Bronchial epithelial cell (primary cell): ENCODE measurements at regions not wholly inside any gene's neighbourhood (a gene's known extent, or its start where the extent isn't known, plus 50 kb on each side); places are given as distances from the start of the nearest gene placed in this dataset.
"Not testable (repeated sequence)": the region's sequence is repeated elsewhere in the genome, so short reads cannot be mapped to it uniquely, and the experiment has no call there.

Experiments used
- DNase-seq: peaks from one replicate; pipeline ENCODE4 v3.0.0-alpha.2; 2010; ENCODE audit warnings: low read depth
- FAIRE-seq: peaks from 2 replicates; lab custom pipeline; 2011; peaks lifted over from hg19 to GRCh38; lab: Jason Lieb, UNC
- H3K27me3 ChIP-seq: 2 replicates; pipeline ENCODE4 v1.5.1; 2011; ENCODE audit warnings: low read length; ENCODE audit not compliant: control insufficient read depth, insufficient read depth
- H3K36me3 ChIP-seq: 2 replicates; pipeline ENCODE4 v1.5.1; 2011; ENCODE audit warnings: low read length; ENCODE audit not compliant: control insufficient read depth, insufficient read depth
- H3K4me3 ChIP-seq: 2 replicates; pipeline ENCODE4 v1.5.1; 2011; ENCODE audit warnings: mild to moderate bottlenecking, low read depth, low read length, control low read depth
- TF ChIP-seq, protein P1 (sequence below): IDR thresholded peaks from 2 replicates; pipeline ENCODE4 v1.5.1; 2011; ENCODE audit warnings: mild to moderate bottlenecking, moderate library complexity, low read length, control low read depth, inconsistent platforms; ENCODE audit not compliant: insufficient read depth, severe bottlenecking

DNA sequence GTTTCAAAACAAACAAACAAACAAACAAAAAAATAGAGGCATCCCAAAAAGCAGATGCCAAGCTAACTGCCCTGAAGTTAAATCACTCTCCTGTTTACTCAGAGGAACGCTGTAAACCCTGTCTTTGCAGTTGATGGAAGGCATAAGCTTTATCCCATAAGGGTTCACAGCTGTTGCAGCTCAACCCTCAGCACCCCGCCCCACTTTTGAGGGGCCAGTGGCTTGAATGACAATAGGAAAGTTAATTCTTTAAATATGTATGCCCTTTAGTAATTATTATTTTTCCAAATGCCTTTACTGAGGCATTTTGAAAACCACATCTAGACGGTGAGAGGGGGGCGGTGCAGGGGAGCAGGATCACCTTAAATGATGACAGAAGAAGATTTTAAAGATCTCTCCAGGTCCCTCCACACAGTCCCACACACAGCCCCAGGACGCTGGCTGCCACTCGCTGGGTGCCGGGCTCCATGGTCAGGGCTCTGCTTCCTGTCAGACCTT, 272.1 kb downstream of the FAM43A start:
- no peak for FAIRE-seq
- TF ChIP-seq, protein P1, sequence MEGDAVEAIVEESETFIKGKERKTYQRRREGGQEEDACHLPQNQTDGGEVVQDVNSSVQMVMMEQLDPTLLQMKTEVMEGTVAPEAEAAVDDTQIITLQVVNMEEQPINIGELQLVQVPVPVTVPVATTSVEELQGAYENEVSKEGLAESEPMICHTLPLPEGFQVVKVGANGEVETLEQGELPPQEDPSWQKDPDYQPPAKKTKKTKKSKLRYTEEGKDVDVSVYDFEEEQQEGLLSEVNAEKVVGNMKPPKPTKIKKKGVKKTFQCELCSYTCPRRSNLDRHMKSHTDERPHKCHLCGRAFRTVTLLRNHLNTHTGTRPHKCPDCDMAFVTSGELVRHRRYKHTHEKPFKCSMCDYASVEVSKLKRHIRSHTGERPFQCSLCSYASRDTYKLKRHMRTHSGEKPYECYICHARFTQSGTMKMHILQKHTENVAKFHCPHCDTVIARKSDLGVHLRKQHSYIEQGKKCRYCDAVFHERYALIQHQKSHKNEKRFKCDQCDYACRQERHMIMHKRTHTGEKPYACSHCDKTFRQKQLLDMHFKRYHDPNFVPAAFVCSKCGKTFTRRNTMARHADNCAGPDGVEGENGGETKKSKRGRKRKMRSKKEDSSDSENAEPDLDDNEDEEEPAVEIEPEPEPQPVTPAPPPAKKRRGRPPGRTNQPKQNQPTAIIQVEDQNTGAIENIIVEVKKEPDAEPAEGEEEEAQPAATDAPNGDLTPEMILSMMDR: no peak
- no peak for DNase-seq
- Histone ChIP-seq H3K4me3 (no peak overlapping the region), H3K36me3 (no peaks in the 10 kb centered on the region), H3K27me3 (peaks cover 4% of the 10 kb centered on the region)

GRCh38 chr3:194959217-194959616, 273.5 kb downstream of the FAM43A start:
- Histone ChIP-seq H3K36me3 (no peaks in the 10 kb centered on the region), H3K27me3 (peaks cover 2% of the 10 kb centered on the region), H3K4me3 (no peak overlapping the region)
- DNase-seq (no peak), FAIRE-seq (no peak)
- TF ChIP-seq, protein P1: no peak

DNA sequence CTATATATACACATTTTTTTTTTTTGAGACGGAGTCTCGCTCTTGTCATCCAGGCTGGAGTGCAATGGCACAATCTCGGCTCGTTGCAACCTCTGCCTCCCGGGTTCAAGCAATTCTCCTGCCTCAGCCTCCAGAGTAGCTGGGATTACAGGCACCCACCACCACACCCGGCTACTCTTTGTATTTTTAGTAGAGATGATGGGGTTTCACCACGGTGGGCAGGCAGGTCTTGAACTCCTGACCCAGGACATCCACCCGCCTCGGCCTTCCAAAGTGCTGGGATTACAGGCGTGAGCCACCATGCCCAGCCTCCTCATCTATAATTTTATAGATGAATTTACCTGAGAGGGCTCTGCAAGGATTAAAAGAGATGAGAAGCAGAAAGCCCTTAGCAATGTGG, 274.0 kb downstream of the FAM43A start:
- FAIRE-seq, H3K36me3 ChIP-seq, H3K4me3 ChIP-seq, H3K27me3 ChIP-seq, DNase-seq: not testable (repeated sequence)

DNA sequence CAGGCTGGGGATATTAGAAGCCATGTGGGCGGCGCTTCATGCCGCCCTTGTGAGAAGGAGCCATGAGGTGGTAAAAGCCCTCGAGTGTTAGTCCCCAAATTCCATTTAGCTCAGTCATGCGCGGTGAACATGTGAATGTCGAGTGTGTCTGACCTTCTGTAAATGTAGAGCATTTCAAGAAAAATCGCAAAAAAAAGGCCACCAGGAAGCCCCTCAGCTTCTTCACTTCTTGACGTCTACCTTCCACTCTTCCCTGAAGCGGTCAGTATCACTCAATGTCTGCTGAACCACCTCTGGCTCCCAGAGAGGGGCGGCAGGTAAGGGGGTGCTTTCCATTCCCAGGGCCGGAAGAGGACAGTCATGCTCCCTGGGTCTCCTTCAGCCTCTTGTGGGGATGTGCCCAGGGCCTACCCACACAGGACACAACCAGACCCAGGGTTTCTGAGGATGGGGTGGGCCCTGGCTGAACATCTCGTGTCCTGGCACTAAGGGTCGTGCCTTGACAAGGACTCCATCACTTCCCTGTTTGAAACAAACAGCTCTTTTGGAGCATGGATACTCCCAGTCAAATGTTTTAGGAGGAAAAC, 274.9 kb downstream of the FAM43A start:
- no peak for FAIRE-seq
- Histone ChIP-seq H3K27me3 (peaks cover 2% of the 10 kb centered on the region), H3K4me3 (no peak overlapping the region), H3K36me3 (no peaks in the 10 kb centered on the region)
- no peak for DNase-seq
- TF ChIP-seq, protein P1: no peak

GRCh38 chr3:194961149-194961548, 275.5 kb downstream of the FAM43A start:
- Histone ChIP-seq H3K4me3 (no peak overlapping the region), H3K36me3 (no peaks in the 10 kb centered on the region), H3K27me3 (peaks cover 2% of the 10 kb centered on the region)
- no peak for FAIRE-seq
- TF ChIP-seq, protein P1: no peak
- DNase-seq: no peak

GRCh38 chr3:194961571-194961970, 275.9 kb downstream of the FAM43A start:
- TF ChIP-seq, protein P1: no peak
- peak; percentile 47 for FAIRE-seq
- Histone ChIP-seq H3K36me3 (no peaks in the 10 kb centered on the region), H3K4me3 (no peak overlapping the region), H3K27me3 (peaks cover 2% of the 10 kb centered on the region)
- no peak for DNase-seq
